H1 (cell line): ENCODE measurements at regions not wholly inside any gene's neighbourhood (a gene's known extent, or its start where the extent isn't known, plus 50 kb on each side); places are given as distances from the start of the nearest gene placed in this dataset.
A peak's percentile ranks its signal among the peaks of the same experiment; 100 is the strongest.

Experiments
- CTCF ChIA-PET: fragments of 300-600 bp; sonication (Branson Sonifier 250); formaldehyde crosslinking; loops from one replicate; lab custom pipeline; 2021; ENCODE audit not compliant: partially characterized antibody; lab: Charles Lee
- POLR2A ChIA-PET: fragments of 300-600 bp; sonication (Branson Sonifier 250); formaldehyde crosslinking; loops from one replicate; lab custom pipeline; 2021; ENCODE audit warnings: inconsistent platforms; ENCODE audit not compliant: partially characterized antibody; lab: Charles Lee
- DNase-seq, 2 experiments: peaks; one replicate each; pipeline versions ENCODE4 v3.0.0 to v3.0.0-alpha.2; 2010 to 2022; ENCODE audit warnings: low spot score in 2 of 2, low read depth in 1 of 2, mixed read lengths in 1 of 2
- FAIRE-seq: peaks from 2 replicates; lab custom pipeline; 2011; peaks lifted over from hg19 to GRCh38; lab: Jason Lieb, UNC
- H2AFZ ChIP-seq: 2 replicates; pipeline ENCODE4 v1.8.1; 2012; ENCODE audit warnings: low read length, inconsistent platforms
- H2AK5ac ChIP-seq: 2 replicates; pipeline ENCODE4 v1.6.1; 2013; ENCODE audit warnings: low read depth, low read length
- H2BK120ac ChIP-seq: replicated peaks from 2 replicates; pipeline ENCODE3; 2013; ENCODE audit warnings: low read depth, low read length, inconsistent platforms
- H2BK12ac ChIP-seq: 2 replicates; pipeline ENCODE4 v1.6.1; 2013; ENCODE audit warnings: low read depth, low read length
- H2BK15ac ChIP-seq: 2 replicates; pipeline ENCODE4 v1.6.1; 2013; ENCODE audit warnings: low read length
- H2BK20ac ChIP-seq: 2 replicates; pipeline ENCODE4 v1.6.1; 2013; ENCODE audit warnings: low read length
- H2BK5ac ChIP-seq: 2 replicates; pipeline ENCODE4 v1.6.1; 2013; ENCODE audit warnings: low read depth, low read length
- H3K14ac ChIP-seq: 2 replicates; pipeline ENCODE4 v1.6.1; 2013; ENCODE audit warnings: inconsistent platforms; ENCODE audit not compliant: insufficient read length
- H3K18ac ChIP-seq: 2 replicates; pipeline ENCODE4 v1.6.1; 2013; ENCODE audit warnings: low read length; ENCODE audit errors: extremely low read depth
- H3K23ac ChIP-seq: 2 replicates; pipeline ENCODE4 v1.6.1; 2013; ENCODE audit warnings: inconsistent platforms; ENCODE audit not compliant: insufficient read length
- H3K23me2 ChIP-seq: 2 replicates; pipeline ENCODE4 v1.6.1; 2013; ENCODE audit warnings: low read depth, low read length
- H3K27ac ChIP-seq: 2 replicates; pipeline ENCODE4 v1.6.1; 2011; ENCODE audit warnings: low read depth, low read length, inconsistent platforms
- H3K27me3 ChIP-seq, 4 experiments: replicated peaks in 1 of 4; 1 replicate in 1 of 4; 2 replicates in 3 of 4; pipeline versions ENCODE4 v1.6.1 to v1.8.1; 2011 to 2013; ENCODE audit warnings: low read length in 3 of 4, mild to moderate bottlenecking in 3 of 4, inconsistent platforms in 2 of 4, mixed read lengths in 2 of 4, moderate library complexity in 1 of 4; ENCODE audit not compliant: control insufficient read depth in 3 of 4, insufficient read depth in 3 of 4; ENCODE audit errors: extremely low read depth in 1 of 4
- H3K36me3 ChIP-seq, 4 experiments: 2 replicates each; pipeline versions ENCODE4 v1.6.1 to v1.8.1; 2011 to 2013; ENCODE audit warnings: mild to moderate bottlenecking in 4 of 4, low read length in 3 of 4, moderate library complexity in 2 of 4, control low read depth in 1 of 4, inconsistent platforms in 1 of 4; ENCODE audit not compliant: insufficient read depth in 4 of 4, control insufficient read depth in 2 of 4
- H3K4ac ChIP-seq: replicated peaks from 2 replicates; pipeline ENCODE3; 2013; ENCODE audit warnings: low read length, low read depth, mixed read lengths, inconsistent platforms; ENCODE audit not compliant: insufficient read length
- H3K4me1 ChIP-seq, 4 experiments: replicated peaks in 1 of 4; 1 replicate in 1 of 4; 2 replicates in 3 of 4; pipeline versions ENCODE4 v1.6.1 to v1.8.1; 2011 to 2013; ENCODE audit warnings: low read length in 3 of 4, inconsistent platforms in 2 of 4, mixed read lengths in 1 of 4; ENCODE audit not compliant: insufficient read depth in 4 of 4, control insufficient read depth in 3 of 4
- H3K4me2 ChIP-seq, 2 experiments: 2 replicates each; pipeline versions ENCODE4 v1.6.1 to v1.8.1; 2011 to 2013; ENCODE audit warnings: low read depth in 2 of 2, low read length in 2 of 2, control low read depth in 1 of 2, inconsistent platforms in 1 of 2, mild to moderate bottlenecking in 1 of 2; ENCODE audit not compliant: insufficient read depth in 1 of 2
- H3K4me3 ChIP-seq, 4 experiments: fragments of 200-600, 300-600 bp in 1 of 4; sonication (generic), shearing (Covaris generic), sonication (Bioruptor Twin) in 1 of 4; 2 replicates each; pipeline versions ENCODE4 v1.5.1 to v1.8.1; 2011 to 2016; ENCODE audit warnings: low read length in 4 of 4, low read depth in 3 of 4, control low read depth in 2 of 4, inconsistent platforms in 2 of 4, mild to moderate bottlenecking in 2 of 4, mixed read lengths in 1 of 4, moderate library complexity in 1 of 4; ENCODE audit not compliant: insufficient read depth in 2 of 4; ENCODE audit errors: extremely low read depth in 1 of 4
- H3K56ac ChIP-seq: replicated peaks from 2 replicates; pipeline ENCODE3; 2013; ENCODE audit warnings: low read depth, mild to moderate bottlenecking, mixed read lengths, low read length, inconsistent platforms; ENCODE audit not compliant: insufficient read length
- H3K79me1 ChIP-seq: 2 replicates; pipeline ENCODE4 v1.6.1; 2013; ENCODE audit warnings: low read depth, low read length, control low read depth
- H3K79me2 ChIP-seq, 2 experiments: 2 replicates each; pipeline versions ENCODE4 v1.6.1 to v1.8.1; 2012 to 2013; ENCODE audit warnings: low read length in 2 of 2, mild to moderate bottlenecking in 2 of 2, inconsistent platforms in 1 of 2; ENCODE audit not compliant: insufficient read depth in 2 of 2, control insufficient read depth in 1 of 2
- H3K9ac ChIP-seq, 4 experiments: replicated peaks in 1 of 4; 1 replicate in 1 of 4; 2 replicates in 3 of 4; pipeline versions ENCODE4 v1.6.1 to v1.8.1; 2011 to 2013; ENCODE audit warnings: low read depth in 3 of 4, low read length in 3 of 4, control low read depth in 2 of 4, mild to moderate bottlenecking in 2 of 4, moderate library complexity in 2 of 4, inconsistent platforms in 1 of 4; ENCODE audit errors: extremely low read depth in 1 of 4
- H3K9me3 ChIP-seq, 2 experiments: 2 replicates each; pipeline versions ENCODE4 v1.6.1 to v1.8.1; 2012 to 2013; ENCODE audit warnings: mild to moderate bottlenecking in 2 of 2, moderate library complexity in 2 of 2, control low read depth in 1 of 2, inconsistent platforms in 1 of 2, low read depth in 1 of 2, low read length in 1 of 2, mixed read lengths in 1 of 2; ENCODE audit not compliant: insufficient read depth in 2 of 2
- H4K20me1 ChIP-seq, 2 experiments: replicated peaks in 1 of 2; 2 replicates each; pipeline versions ENCODE3 to v1.8.1; 2011 to 2013; ENCODE audit warnings: inconsistent platforms in 2 of 2, low read length in 2 of 2, mild to moderate bottlenecking in 1 of 2; ENCODE audit not compliant: insufficient read depth in 2 of 2, control insufficient read depth in 1 of 2
- H4K5ac ChIP-seq: 2 replicates; pipeline ENCODE4 v1.6.1; 2013; ENCODE audit warnings: low read length, low read depth, mixed read lengths, inconsistent platforms; ENCODE audit not compliant: insufficient read length
- H4K8ac ChIP-seq: 2 replicates; pipeline ENCODE4 v1.8.0; 2013; ENCODE audit warnings: mild to moderate bottlenecking, moderate library complexity, low read length, inconsistent platforms; ENCODE audit not compliant: insufficient read depth; ENCODE audit errors: extremely low read depth
- H4K91ac ChIP-seq: replicated peaks from 2 replicates; pipeline ENCODE3; 2013; ENCODE audit warnings: low read length, mixed read lengths, inconsistent platforms; ENCODE audit not compliant: insufficient read length
- BCL11A ChIP-seq, 2 experiments: IDR thresholded peaks; one replicate each; pipeline ENCODE4 v1.6.1; 2011; ENCODE audit warnings: low read depth in 2 of 2, low read length in 2 of 2, mild to moderate bottlenecking in 2 of 2
- EGR1 ChIP-seq: IDR thresholded peaks from 2 replicates; pipeline ENCODE4 v1.6.1; 2011; ENCODE audit warnings: low read depth, low read length, borderline replicate concordance
- HDAC6 ChIP-seq: IDR thresholded peaks from one replicate; pipeline ENCODE4 v1.7.1; 2012; ENCODE audit warnings: low read depth, mild to moderate bottlenecking, inconsistent platforms, low read length, moderate library complexity
- PHF8 ChIP-seq: fragments of 200-600 bp; sonication (generic); conservative IDR thresholded peaks from 2 replicates; pipeline ENCODE4 v1.7.1; 2012; ENCODE audit warnings: low read depth, mild to moderate bottlenecking, inconsistent platforms, low read length, moderate library complexity
- RAD21 ChIP-seq, 2 experiments: IDR thresholded peaks in 1 of 2; conservative IDR thresholded peaks in 1 of 2; 2 replicates each; pipeline ENCODE4 v1.6.1; 2011; ENCODE audit warnings: low read depth in 2 of 2, low read length in 2 of 2, improper control_type of control experiment in 1 of 2, inconsistent platforms in 1 of 2, mild to moderate bottlenecking in 1 of 2, moderate library complexity in 1 of 2
- SP2 ChIP-seq: IDR thresholded peaks from 2 replicates; pipeline ENCODE4 v1.6.1; 2012; ENCODE audit warnings: mild to moderate bottlenecking, low read length, inconsistent platforms
- WGBS, 2 experiments: shearing (Covaris generic) in 1 of 2; methylation state at CpG; one replicate each; pipeline versions ENCODE4 v1.1.6 to v1.1.7; 2013 to 2015; ENCODE audit warnings: low lambda C conversion rate in 2 of 2, mixed read lengths in 2 of 2, inconsistent platforms in 1 of 2, low coverage in 1 of 2, missing lambda C conversion rate in 1 of 2; ENCODE audit not compliant: insufficient replicate concordance in 2 of 2, insufficient coverage in 1 of 2, insufficient read length in 1 of 2; ENCODE audit errors: extremely low coverage in 1 of 2, missing lambda C conversion rate in 1 of 2; 5-methylcytosine and 5-hydroxymethylcytosine counted together
- TF ChIP-seq, protein P1 (sequence below), 3 experiments: IDR thresholded peaks; 1 replicate in 2 of 3; 2 replicates in 1 of 3; pipeline versions ENCODE4 v1.5.1 to v1.6.1; 2011; ENCODE audit warnings: low read length in 3 of 3, mild to moderate bottlenecking in 3 of 3, inconsistent platforms in 2 of 3, low read depth in 1 of 3, moderate library complexity in 1 of 3; ENCODE audit not compliant: insufficient read depth in 1 of 3; ENCODE audit errors: control extremely low read depth in 1 of 3

DNA sequence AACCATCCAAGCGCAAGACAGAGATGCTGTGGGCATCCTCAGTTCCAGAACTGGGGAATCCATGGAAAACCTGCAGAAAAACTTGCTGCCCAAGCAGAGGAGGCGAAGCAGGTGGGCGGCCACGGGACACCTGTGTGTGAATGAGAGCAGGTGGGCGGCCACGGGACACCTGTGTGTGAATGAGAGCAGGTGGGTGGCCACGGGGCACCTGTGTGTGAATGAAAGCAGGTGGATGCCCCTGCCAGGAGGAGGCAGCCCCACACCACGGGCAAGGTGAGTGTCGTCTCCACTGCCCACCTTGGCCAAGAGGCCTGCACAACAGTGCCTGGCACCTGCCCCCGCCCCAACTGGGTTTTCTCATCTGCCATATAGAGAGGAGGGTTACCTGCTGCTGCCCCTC is 59.2 kb downstream of the GSC start:
- Histone ChIP-seq H2AK5ac (no peak overlapping the region), H3K27me3 (no peaks in the 10 kb centered on the region), H3K9ac (no peak overlapping the region), H2BK12ac (no peak overlapping the region), H2AFZ (no peak overlapping the region), H4K5ac (no peak overlapping the region), H3K23ac (no peak overlapping the region), H2BK20ac (no peak overlapping the region), H3K27ac (no peak overlapping the region), H2BK15ac (no peak overlapping the region), H3K79me2 (no peaks in the 10 kb centered on the region), H3K4ac (no peak overlapping the region), H3K56ac (no peak overlapping the region), H3K14ac (no peak overlapping the region), H3K4me1 (0 out of 7 replicates have a peak, but pooled peaks cover 0 to 2% (median 0%) of the 10 kb centered on the region in 4 experiments), H2BK5ac (no peak overlapping the region), H3K18ac (no peak overlapping the region), H4K91ac (no peak overlapping the region), H4K20me1 (no peaks in the 10 kb centered on the region), H3K23me2 (no peaks in the 10 kb centered on the region), H3K4me2 (no peak overlapping the region), H3K9me3 (no peaks in the 10 kb centered on the region), H3K79me1 (no peaks in the 10 kb centered on the region), H3K36me3 (no peaks in the 10 kb centered on the region), H4K8ac (no peak overlapping the region), H3K4me3 (no peak overlapping the region), H2BK120ac (no peak overlapping the region)
- 87% methylated on average over 10 of the region's 10 CpGs; no CpG with 5 or more reads in 1 of the 2 experiments for WGBS, 2 experiments
- ChIA-PET CTCF (interaction anchor here (1.4 kb wide), 1 partner anchor 38 kb away, joined by 4 read pairs; no protein-coding TSS in a partner anchor), POLR2A (no interaction called here)
- DNase-seq (no peak), FAIRE-seq (no peak)
- TF ChIP-seq HDAC6 (no peak), EGR1 (no peak), SP2 (no peak), RAD21 (IDR thresholded peaks at IDR 0.05 in 1 of 2, conservative IDR thresholded peaks at IDR 0.05 in 1 of 2; ENCODE audit: low read depth in 2 of 2, low read length in 2 of 2) (0 out of 4 replicates have a peak, but pooled peaks of 1 of the 2 experiments have one; percentile 6), PHF8 (no peak), BCL11A (IDR thresholded peaks at IDR 0.05; ENCODE audit: low read depth in 2 of 2, low read length in 2 of 2) (no peak)
- TF ChIP-seq, protein P1, sequence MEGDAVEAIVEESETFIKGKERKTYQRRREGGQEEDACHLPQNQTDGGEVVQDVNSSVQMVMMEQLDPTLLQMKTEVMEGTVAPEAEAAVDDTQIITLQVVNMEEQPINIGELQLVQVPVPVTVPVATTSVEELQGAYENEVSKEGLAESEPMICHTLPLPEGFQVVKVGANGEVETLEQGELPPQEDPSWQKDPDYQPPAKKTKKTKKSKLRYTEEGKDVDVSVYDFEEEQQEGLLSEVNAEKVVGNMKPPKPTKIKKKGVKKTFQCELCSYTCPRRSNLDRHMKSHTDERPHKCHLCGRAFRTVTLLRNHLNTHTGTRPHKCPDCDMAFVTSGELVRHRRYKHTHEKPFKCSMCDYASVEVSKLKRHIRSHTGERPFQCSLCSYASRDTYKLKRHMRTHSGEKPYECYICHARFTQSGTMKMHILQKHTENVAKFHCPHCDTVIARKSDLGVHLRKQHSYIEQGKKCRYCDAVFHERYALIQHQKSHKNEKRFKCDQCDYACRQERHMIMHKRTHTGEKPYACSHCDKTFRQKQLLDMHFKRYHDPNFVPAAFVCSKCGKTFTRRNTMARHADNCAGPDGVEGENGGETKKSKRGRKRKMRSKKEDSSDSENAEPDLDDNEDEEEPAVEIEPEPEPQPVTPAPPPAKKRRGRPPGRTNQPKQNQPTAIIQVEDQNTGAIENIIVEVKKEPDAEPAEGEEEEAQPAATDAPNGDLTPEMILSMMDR (IDR thresholded peaks at IDR 0.05; ENCODE audit: control extremely low read depth in 1 of 3, insufficient read depth in 1 of 3, low read depth in 1 of 3, low read length in 3 of 3) = peak in 1 of 3 experiments; percentile 5; a peak in 1 of 4 replicates
